NT2/D1 (cell line): ENCODE measurements at regions not wholly inside any gene's neighbourhood (a gene's known extent, or its start where the extent isn't known, plus 50 kb on each side); places are given as distances from the start of the nearest gene placed in this dataset.

Source experiments
- SUZ12 ChIP-seq: IDR thresholded peaks from 2 replicates; pipeline ENCODE4 v1.6.1; 2011; ENCODE audit not compliant: insufficient read length, insufficient read depth; ENCODE audit errors: extremely low read depth
- YY1 ChIP-seq: IDR thresholded peaks from 2 replicates; pipeline ENCODE4 v1.6.1; 2011; ENCODE audit not compliant: insufficient read length, insufficient read depth

GRCh38 chr11:119872611-119873310 is 143.8 kb upstream of the NECTIN1 start:
- TF ChIP-seq YY1 (no peak), SUZ12 (no peak)
